IPS DF 4.7 (cell line): ENCODE measurements at regions not wholly inside any gene's neighbourhood (a gene's known extent, or its start where the extent isn't known, plus 50 kb on each side); places are given as distances from the start of the nearest gene placed in this dataset.

ENCODE experiments used
- DNase-seq: peaks from one replicate; pipeline ENCODE4 v3.0.0-alpha.2; 2013; ENCODE audit warnings: low spot score; ENCODE audit errors: extremely low read depth

GRCh38 chr19:31656507-31656906, 307.3 kb upstream of the TSHZ3 start:
- DNase-seq = no peak

DNA sequence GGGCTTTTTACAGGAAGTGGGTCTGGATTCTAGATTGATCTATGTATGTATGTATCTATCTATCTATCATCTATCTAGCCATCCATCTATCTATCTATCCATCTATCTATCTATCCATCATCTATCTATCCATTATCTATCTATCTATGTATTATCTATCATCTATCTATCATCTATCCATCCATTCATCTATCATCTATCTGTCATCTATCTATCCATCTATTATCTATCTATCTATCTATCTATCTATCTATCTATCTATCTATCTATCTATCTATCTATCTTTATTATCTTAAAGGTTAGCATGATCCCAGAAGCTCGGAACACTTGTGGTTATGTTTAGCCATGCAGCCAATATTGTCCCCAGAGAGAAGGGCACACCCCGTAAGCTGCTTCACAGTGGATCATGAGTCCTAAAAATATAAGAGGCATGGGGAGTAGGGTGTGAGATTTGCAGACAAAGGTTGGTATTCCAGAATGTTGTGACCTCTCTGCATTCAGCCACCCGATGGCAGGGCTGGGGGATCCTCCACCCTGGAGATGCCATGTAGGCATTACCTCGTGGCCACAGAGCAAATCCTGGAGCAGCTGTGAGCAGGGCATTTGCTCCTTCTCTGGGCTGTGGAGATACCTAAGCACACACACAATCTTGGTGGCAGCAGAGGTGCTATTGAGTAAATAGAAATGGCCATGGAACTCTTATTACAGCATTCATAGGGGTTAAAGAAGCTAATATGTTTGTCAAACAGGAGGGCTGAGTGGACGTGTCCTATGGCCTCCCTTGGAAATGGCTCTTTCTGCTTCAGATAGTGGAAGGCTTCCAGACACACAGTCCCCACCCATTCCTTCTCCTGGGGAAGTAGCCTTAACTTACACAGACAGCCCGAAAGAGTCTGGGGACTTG, 310.0 kb upstream of the TSHZ3 start:
- DNase-seq = no peak

DNA sequence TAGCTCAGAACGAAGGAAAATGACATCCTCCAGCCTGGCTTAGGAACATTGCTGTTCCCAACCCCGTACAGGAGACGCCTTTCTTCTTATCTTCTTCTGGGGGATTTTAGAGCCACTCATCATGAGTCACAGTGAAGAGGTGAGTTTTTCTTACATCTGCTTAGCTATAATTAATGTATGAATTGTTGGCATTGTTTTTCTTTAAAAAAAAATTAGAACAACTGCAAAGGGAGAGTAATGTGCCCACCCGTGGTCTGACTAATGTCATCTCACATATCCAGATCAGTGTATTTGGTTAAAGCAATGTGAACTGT, 310.6 kb upstream of the TSHZ3 start:
- DNase-seq = no peak

- no peak for DNase-seq
Observed at GRCh38 chr19:31664096-31664495, 314.9 kb upstream of the TSHZ3 start.

GRCh38 chr19:31664997-31665396, 315.8 kb upstream of the TSHZ3 start:
- no peak for DNase-seq

GRCh38 chr19:31666126-31666525, 316.9 kb upstream of the TSHZ3 start:
- DNase-seq = no peak

GRCh38 chr19:31667106-31667505, 317.9 kb upstream of the TSHZ3 start:
- DNase-seq = no peak

DNA sequence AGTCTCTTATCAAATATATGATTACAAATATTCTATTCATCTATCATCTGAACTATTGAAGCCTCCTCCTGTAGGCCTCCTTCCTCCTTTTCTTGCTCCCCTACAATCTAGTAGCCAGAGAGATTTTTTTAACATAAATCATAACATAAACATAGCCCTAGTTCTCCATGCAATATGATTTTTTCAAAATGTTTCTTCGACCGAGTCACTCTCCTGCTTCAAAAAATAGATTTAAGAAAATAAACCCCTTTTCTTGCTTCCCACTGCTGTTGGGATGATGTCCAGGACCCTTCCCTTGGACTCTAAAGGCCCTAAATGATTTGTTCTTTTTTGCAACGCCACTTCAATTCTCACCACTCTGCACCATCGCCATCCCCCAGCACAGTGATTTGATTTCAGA, 319.7 kb upstream of the TSHZ3 start:
- no peak for DNase-seq

DNA sequence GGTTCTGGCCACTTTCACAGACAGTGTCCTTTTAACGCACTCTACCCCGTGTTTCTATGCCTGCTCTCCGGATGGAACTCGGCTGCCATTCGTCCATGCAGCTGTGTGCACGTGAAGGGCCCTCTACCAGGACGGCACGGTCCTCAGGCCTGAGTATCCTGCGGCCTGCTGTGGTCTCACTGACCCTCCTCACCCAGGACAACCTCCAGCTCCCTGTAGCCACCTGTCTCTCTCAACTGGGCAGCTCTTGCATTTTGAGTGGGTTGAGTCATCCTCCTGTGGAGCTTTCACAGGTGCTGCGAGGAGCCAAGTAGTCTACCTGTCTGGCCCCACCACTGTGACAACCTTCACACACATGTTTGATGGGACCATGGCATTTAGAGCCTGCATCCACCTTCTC, 321.7 kb upstream of the TSHZ3 start:
- DNase-seq = no peak

DNA sequence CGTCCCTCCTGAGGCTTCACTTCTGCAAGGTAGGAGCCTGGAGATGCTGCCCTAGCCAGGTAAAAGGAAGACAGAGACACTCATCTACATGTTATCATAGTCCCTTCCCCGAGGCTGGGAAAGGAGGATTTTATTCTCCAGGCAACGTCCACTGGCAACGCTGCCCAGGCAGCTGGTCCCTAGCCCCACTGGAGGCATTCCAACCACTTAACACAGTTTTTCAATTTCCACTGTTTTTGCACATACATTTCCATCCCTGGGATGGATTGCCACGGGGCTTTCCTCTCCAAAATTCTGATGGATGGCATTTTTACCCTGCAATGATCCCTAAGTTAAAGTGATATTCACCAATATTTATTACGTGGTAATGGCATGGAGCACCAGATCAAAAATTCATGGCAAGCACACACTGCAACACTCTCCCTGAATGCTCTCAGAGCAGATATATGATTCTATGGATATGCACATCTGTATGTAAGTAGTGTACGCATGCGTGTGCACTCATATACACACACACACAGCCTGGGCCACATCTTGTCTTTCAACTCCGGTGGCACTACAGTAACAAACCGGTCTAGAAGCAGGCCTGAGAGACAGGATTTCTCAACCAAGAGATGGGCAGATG, 322.3 kb upstream of the TSHZ3 start:
- no peak for DNase-seq

- no peak for DNase-seq
Observed at GRCh38 chr19:31674503-31675192, 325.4 kb upstream of the TSHZ3 start.

DNA sequence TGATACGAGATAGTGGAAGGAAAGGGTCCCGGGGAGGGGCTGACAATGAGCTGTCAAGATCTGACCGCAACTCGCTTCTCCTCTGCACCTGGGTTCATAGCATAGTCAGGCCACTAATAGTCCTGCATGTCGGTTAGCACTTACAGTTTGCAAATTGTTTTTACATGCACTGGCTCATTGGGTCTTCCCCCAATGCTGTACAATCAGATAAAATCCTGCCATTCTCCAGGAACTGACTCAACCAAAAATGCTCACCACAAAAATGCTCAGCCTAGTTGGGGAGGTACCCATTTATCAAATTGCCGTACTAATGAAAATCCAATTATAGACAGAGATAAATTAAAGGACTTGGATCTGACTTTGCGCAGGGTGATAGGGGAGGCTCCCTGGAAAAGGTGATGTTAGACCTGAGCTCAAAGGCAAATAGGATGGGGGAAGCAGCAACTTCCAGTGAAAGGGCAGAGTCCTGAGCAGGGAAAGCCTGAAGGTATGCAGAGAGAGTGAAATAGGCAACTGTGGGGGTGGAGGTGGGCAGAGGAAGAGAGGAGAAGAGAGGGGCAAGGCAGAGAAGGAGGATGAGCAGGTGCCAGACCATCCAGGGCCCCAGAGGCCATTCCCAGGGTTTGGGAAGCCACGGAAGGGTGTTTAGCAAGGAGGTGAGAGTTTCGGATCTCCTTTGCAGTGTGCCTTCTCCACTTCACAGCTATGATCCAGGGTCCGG, 326.1 kb upstream of the TSHZ3 start:
- DNase-seq = no peak

DNA sequence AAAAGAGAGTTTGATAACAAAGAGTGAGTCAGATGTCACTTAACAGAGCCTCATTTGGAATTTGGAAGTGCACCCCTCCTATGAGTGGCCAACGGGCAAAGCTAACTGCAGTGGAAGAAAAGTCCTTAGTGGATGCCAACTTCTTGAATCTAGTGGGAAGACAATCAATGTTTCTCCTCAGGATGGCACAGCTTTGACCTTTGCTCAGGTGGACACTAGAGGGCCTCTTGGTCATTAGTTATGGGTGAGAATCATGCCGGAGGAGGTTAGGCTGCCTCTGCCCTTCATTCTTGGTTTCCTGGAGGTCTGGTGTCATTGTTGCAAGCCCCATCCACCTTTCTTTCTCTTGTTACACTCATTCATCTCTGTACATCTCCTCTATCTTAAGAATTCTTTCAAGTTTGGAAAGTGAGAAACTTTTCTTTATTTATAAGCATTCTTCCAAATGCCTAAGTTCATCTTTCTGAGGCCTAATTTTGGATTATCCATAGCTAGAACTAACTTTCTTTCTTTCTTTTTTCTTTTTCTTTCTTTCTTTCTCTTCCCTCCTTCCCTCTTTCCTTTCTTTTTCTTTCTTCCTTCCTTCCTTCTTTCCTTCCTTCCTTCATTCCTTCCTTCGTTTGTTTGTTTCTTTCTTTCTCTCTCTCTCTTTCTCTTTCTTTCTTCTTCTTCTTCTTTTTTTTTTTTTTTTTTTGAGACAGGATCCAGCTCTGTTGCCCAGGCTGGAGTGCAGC, 327.2 kb upstream of the TSHZ3 start:
- DNase-seq = peak; percentile 22

- no peak for DNase-seq
Observed at GRCh38 chr19:31678421-31678820, 329.2 kb upstream of the TSHZ3 start.

GRCh38 chr19:31681121-31681520, 331.9 kb upstream of the TSHZ3 start:
- DNase-seq = no peak

DNA sequence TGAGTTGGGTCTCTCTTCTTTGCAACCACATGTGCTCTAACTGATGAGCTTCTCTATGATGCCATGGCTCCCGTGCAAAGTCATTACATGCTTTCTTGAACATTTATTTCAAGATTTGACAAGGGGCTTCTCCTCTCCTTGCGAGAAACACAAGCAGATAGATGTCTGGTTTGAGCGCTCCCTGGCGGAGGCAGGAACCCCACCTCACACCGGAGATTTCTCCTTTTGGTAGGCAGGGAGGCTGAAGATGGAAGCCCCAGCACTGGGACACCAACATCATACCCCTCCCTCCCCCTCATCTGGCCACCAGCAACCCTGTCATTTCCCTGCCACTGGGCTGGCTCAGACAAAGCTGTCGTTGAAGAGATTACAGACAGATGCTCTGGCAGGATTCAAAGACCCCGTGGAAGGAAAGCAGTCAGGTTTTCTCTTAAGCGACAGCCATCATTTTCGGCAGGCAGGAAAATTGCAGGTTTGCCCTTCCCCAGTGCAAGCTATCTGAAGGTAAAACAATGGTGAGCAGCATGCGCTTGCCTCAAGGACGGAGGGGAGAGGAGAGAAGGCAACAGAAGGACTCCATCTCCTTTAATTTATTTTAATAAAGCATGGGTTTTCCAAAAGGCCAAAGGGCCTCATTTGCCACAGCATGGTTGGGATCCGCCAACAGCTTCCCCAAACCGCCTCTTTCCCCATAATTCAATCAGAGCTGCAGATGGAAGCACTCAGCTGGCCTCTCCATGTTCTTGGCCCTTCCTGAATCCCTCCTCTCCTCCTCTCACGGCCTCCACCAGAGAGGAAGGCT, 344.1 kb upstream of the TSHZ3 start:
- DNase-seq = no peak

DNA sequence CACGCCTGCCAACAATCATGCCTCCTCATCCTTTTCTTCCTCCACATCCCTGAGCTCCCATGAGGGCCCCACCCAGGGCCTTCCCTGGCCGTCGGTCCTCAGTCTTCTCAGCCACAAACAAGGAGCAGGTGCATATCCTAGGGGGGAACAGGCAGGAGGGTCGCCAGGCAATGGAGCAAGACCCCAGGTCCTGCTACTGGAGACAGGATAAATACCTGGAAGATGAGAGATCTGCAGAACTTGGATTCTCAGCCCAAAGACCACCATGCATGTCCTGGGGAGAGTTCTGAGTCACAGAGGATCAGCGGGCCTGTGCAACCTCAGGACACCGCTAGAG, 344.7 kb upstream of the TSHZ3 start:
- DNase-seq = no peak

GRCh38 chr19:31694761-31695160, 345.5 kb upstream of the TSHZ3 start:
- no peak for DNase-seq

GRCh38 chr19:31699421-31699820, 350.2 kb upstream of the TSHZ3 start:
- no peak for DNase-seq

GRCh38 chr19:31701146-31701545, 351.9 kb upstream of the TSHZ3 start:
- DNase-seq = no peak

- DNase-seq = no peak
Observed at GRCh38 chr19:31705656-31706055, 356.4 kb upstream of the TSHZ3 start.
